HG03439 (cell line): ENCODE measurements at regions not wholly inside any gene's neighbourhood (a gene's known extent, or its start where the extent isn't known, plus 50 kb on each side); places are given as distances from the start of the nearest gene placed in this dataset.
"Not testable (repeated sequence)": the region's sequence is repeated elsewhere in the genome, so short reads cannot be mapped to it uniquely, and the experiment has no call there.

Experiments used
- ATAC-seq: cut with Tn5 transposase; IDR thresholded peaks from one replicate; pipeline ENCODE4 v1.9.1; 2021; ENCODE audit warnings: mild to moderate bottlenecking, moderate library complexity; ENCODE audit not compliant: unreplicated experiment

DNA sequence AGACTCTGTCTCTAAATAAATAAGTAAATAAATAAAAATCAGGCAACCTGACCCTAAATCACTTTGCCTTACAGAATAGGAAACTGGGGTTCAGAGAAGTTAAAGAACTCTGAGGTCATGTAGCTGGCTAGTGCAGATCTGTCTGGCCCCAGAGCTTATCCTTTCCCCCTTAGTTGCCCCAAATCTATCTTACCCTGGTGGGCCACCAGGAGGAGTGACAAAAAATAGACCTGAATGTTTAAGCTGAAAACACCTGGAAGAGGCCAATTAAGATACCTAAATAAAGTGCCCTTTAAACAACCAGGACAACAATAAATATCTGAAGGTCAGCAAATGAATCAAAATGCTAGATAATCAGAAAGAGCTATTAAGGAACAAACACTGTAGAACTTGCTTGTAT, 59.7 kb downstream of the TEX35 start:
- no peak for ATAC-seq

DNA sequence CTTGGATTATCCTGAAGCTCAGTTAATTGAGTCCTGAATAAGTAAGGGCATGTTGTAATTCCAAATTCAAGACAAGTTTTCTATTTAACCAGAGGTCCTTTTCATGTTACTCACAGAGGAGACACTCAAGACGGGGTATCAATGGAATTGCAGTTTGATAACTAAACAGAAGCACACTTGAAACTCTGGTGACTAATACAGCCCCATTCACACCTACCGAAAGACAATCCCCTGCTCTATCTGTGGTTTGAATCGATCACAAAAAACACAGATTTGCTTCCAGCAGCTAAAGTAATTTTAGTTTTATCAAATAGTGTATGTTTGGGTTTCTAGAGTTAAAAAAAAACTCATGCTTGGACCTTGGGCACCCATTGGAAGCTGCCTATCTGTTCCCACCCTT, 60.4 kb downstream of the TEX35 start:
- peak; percentile 77 for ATAC-seq

- no peak for ATAC-seq
Observed at GRCh38 chr1:178574345-178574744, 61.4 kb downstream of the TEX35 start.

- peak; percentile 50 for ATAC-seq
Observed at GRCh38 chr1:178575611-178576361, 62.9 kb downstream of the TEX35 start.

DNA sequence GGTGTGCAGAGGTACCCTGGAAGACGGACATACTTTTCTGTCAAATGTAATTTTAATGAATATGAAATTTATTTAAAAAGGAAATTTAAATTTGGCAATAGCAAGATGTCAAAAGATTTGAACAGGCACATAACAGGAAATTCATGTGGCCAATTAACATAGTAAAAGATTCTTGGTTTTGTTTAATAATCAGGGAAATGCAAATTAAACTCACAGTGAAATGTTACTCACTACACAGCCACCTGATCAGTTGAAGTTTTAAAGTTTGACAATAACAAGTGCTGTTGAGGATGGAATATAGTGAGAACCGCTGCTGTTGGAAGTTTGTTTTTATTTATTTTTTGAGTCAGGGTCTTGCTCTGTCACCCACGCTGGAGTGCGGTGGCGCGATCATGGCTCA, 63.9 kb downstream of the TEX35 start:
- no peak for ATAC-seq

- no peak for ATAC-seq
Observed at GRCh38 chr1:178577882-178578281, 65.0 kb downstream of the TEX35 start.

- ATAC-seq: no peak
Observed at GRCh38 chr1:178578541-178578940, 65.6 kb downstream of the TEX35 start.

DNA sequence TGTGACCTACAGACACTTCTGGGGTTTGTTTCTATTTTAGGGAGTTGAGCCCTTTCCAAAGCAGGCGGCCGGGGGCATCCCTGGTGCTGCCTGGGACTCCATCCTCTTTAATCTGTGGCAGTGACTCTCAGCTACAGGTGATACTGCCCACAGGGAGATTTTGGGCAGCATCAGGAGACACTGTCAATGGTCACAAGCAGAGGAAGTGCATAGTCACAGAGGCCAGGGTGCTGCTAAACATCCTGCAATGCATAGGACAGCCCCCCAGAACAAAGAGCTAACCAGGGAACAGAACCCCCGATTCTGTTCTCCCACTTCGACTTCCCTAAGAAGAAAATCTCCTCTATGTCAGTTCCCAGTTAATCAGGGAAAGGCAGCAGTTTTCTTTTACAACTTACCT, 66.2 kb downstream of the TEX35 start:
- no peak for ATAC-seq

GRCh38 chr1:178579562-178579961, 66.7 kb downstream of the TEX35 start:
- ATAC-seq: no peak

DNA sequence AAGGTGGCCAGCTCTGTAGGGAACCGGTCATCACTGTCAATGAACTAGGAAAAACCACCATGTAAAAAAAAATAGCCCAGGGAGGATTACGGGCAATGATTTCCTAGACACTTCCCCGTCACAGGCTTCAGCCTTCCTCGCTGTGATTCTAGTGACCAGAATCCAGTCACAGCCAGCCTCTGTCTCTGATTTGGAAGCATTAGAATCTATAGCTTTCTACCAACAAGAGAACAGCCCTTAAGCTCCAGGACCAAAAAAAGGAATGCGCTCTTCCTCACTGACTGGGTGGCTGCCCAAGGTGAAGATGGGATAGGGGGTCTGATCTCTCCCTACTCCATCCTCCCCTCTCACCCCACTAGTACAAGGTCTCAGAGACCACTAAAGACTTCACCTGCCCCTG, 67.2 kb downstream of the TEX35 start:
- ATAC-seq: no peak

DNA sequence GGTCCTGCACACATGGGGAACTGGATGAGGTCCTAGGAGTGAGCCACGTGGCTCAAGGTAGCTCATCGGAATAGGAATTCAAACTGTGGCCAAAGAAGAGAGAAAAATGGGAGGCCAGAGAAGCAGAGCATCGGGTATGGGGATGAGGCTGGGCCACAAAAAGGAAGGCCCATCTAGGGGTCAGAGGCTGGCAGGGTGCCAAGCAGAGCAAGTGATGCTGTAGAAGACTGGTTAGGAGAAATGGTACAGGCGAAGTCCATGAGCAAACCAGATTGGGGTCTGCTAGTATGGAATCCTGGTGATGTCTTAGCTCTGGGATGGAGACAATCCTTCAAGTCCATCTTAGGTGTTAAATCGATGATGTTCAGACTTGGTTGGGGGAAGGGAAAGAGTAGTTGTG, 68.0 kb downstream of the TEX35 start:
- peak; percentile 2 for ATAC-seq

- peak; percentile 84 for ATAC-seq
Observed at GRCh38 chr1:178581351-178582303, 68.7 kb downstream of the TEX35 start.

- no peak for ATAC-seq
Observed at GRCh38 chr1:178587096-178587495, 74.2 kb downstream of the TEX35 start.

GRCh38 chr1:178587975-178588374, 75.1 kb downstream of the TEX35 start:
- ATAC-seq: no peak

GRCh38 chr1:178589042-178589441, 76.1 kb downstream of the TEX35 start:
- ATAC-seq: not testable (repeated sequence)

- not testable (repeated sequence) for ATAC-seq
Observed at GRCh38 chr1:178591811-178592210, 78.9 kb downstream of the TEX35 start.

GRCh38 chr1:178593515-178593914, 80.6 kb downstream of the TEX35 start:
- no peak for ATAC-seq

DNA sequence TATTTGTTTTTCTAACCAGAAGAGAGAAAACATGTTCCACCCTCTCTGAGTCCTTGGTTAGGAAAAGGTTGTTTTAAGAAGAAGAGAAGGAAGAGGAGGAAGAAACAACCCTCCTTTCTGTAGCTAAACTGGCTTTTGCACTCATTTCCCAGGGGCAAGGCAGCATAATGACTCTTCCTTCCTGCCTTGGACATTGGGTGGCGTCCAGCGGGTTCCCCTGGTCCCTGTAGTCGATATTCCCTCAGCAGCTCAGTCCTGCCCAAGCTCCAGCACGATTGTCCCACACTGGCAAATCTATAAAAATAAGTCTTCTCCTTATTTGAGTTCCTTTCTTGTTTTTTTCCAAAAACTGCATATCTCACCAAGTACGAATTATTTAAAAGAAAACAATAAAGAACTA, 81.2 kb downstream of the TEX35 start:
- ATAC-seq: no peak

DNA sequence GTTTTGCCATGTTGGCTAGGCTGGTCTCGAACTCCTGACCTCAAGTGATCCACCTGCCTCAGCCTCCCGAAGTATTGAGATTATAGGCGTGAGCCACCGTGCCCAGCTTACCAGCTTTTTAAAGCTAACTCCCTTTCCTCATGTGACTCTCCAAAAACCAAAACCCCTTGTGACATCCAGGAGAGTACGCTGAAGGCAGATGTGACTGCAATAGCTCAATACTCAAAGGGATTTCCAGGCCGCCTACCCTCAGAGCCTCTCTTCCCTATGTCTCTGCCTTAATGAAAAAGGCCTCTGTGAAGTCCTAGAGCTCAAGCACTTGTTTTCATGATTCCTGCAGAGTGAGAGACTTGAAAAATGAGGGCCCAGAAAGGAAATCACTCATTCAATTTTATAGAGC, 82.6 kb downstream of the TEX35 start:
- ATAC-seq: no peak

DNA sequence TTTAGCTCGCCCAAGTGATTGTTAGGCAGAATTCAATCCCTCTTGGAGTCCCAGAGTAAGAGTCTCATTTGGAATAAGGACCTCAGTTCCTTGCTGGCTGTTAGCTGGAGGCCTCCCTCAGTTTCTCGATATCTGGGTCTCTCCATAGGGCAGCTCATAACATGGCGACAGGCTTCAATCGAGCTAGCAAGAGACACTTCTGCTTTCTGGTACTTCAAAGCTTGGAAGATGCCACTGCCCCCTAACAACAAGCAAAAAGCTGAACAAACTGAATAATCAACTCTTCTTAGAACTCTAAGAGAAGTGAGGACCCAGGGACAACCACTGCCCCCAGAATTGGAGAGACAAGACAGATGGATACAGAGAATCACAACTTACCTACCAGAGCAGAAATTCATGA, 86.2 kb downstream of the TEX35 start:
- no peak for ATAC-seq

DNA sequence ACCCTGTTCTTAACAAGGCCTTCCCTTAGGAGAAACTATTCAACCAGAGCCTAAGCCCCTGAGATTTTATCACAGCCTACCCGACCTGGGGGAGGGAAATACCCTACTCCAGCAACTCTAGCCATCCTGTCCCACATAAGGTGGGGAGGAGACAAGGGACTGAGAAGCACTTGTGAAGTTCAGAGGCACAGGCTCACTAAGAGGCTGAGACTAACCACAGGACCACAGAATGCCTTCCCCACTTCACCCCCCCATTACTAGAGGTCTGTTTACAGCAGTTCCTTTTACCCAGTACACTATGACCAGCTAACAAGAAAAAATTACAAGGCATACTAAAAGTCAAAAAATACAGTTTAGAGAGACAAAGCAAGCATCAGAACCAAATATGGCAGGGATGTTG, 86.8 kb downstream of the TEX35 start:
- ATAC-seq: peak; percentile 56

DNA sequence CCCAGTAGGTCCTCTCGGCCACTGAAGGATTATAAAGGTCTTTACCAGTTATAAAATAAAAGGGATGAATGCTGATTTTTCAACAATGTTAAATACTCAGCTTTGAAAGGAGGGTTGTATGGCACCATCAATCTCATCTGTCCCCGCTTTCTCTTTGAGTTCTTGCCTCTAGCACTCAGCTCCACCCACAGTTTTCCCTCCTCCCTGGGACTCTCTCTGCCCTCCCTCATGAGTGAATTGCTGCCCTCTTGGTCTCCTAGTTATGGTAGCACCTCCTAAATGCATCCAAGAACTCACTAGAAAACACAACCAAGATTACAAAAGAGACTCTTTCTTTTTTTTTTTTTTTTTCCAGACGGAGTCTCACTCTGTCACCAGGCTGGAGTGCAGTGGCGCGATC, 91.0 kb downstream of the TEX35 start:
- no peak for ATAC-seq
